ENCODE measurements at regions not wholly inside any gene's neighbourhood (a gene's known extent, or its start where the extent isn't known, plus 50 kb on each side); places are given as distances from the start of the nearest gene placed in this dataset.
"Not testable (repeated sequence)": the region's sequence is repeated elsewhere in the genome, so short reads cannot be mapped to it uniquely, and the experiment has no call there.

- Mint-ChIP-seq H3K4me1 (no peaks in the 10 kb centered on the region), H3K9me3 (ENCODE audit: insufficient read depth) (peaks cover 19% of the 10 kb centered on the region), H3K27me3 (peaks cover 6% of the 10 kb centered on the region), H3K27ac (no peak overlapping the region), H3K4me3 (no peak overlapping the region)
- WGBS (ENCODE audit: insufficient coverage) = no CpG with 5 or more reads among the region's 6 CpGs
- H4K20me1 ChIP-seq (ENCODE audit: control insufficient read depth, insufficient read depth, low read length, poor library complexity, severe bottlenecking) = no peaks in the 10 kb centered on the region
- no peaks in the 10 kb centered on the region for H3K27me3 ChIP-seq (replicated peaks in 1 of 4; ENCODE audit: control extremely low read depth in 1 of 4, control insufficient read depth in 3 of 4, insufficient read depth in 4 of 4, low read length in 3 of 4)
- TF ChIP-seq EZH2 (IDR thresholded peaks at IDR 0.05; ENCODE audit: borderline replicate concordance, insufficient read depth, low read depth, low read length, poor library complexity, severe bottlenecking) (no peak), CTCF (IDR thresholded peaks at IDR 0.05) (no peak)
- H3K27ac ChIP-seq (ENCODE audit: low read length in 2 of 2) = no peak overlapping the region
- no peak overlapping the region for H2AFZ ChIP-seq (ENCODE audit: insufficient read depth, low read depth, low read length, poor library complexity, severe bottlenecking)
- ChIA-PET POLR2A (no interaction called here), CTCF (interaction anchor here (1.4 kb wide), 1 partner anchor 9 kb away, joined by 3 read pairs; no protein-coding TSS in a partner anchor)
- no peak overlapping the region for H3K4me2 ChIP-seq (replicated peaks; ENCODE audit: low read depth, low read length, poor library complexity, severe bottlenecking)
- intact Hi-C loops (cut with micrococcal nuclease) = no loop called here
- H3K9me3 ChIP-seq (ENCODE audit: control extremely low read depth in 1 of 3, control insufficient read depth in 2 of 3, insufficient read depth in 1 of 3, low read length in 2 of 3) = peaks cover 1 to 13% (median 7%) of the 10 kb centered on the region in 3 donors
- ATAC-seq (ENCODE audit: low read depth) (no peak), DNase-seq (no peak)
- no peak overlapping the region for H3K9ac ChIP-seq (ENCODE audit: low read length)
- no peaks in the 10 kb centered on the region for H3K36me3 ChIP-seq (replicated peaks in 1 of 2; ENCODE audit: control extremely low read depth in 1 of 2, control insufficient read depth in 1 of 2, extremely low read depth in 1 of 2, insufficient read depth in 2 of 2, low read length in 1 of 2)
- H3K79me2 ChIP-seq (ENCODE audit: control insufficient read depth, insufficient read depth, low read length) = no peaks in the 10 kb centered on the region
- no peak overlapping the region for H3K4me3 ChIP-seq (ENCODE audit: control extremely low read depth in 1 of 5, extremely low read depth in 1 of 5, insufficient read depth in 1 of 5, low read depth in 2 of 5, low read length in 4 of 5)
- H3K4me1 ChIP-seq (ENCODE audit: control insufficient read depth in 2 of 2, insufficient read depth in 2 of 2, low read length in 2 of 2) = no peaks in the 10 kb centered on the region
Observed at GRCh38 chr11:130677486-130678153, 229.2 kb downstream of the ADAMTS15 start.

GRCh38 chr11:130679247-130679646, 230.8 kb downstream of the ADAMTS15 start:
- H3K9me3 ChIP-seq (ENCODE audit: control extremely low read depth in 1 of 3, control insufficient read depth in 2 of 3, insufficient read depth in 1 of 3, low read length in 2 of 3) = peaks cover 1 to 13% (median 7%) of the 10 kb centered on the region in 3 donors
- H3K79me2 ChIP-seq (ENCODE audit: control insufficient read depth, insufficient read depth, low read length) = no peaks in the 10 kb centered on the region
- Mint-ChIP-seq H3K27me3 (peaks cover 6% of the 10 kb centered on the region), H3K4me3 (no peak overlapping the region), H3K27ac (no peak overlapping the region), H3K9me3 (ENCODE audit: insufficient read depth) (peaks cover 19% of the 10 kb centered on the region), H3K4me1 (no peaks in the 10 kb centered on the region)
- H3K27me3 ChIP-seq (replicated peaks in 1 of 4; ENCODE audit: control extremely low read depth in 1 of 4, control insufficient read depth in 3 of 4, insufficient read depth in 4 of 4, low read length in 3 of 4) = no peaks in the 10 kb centered on the region
- no peak overlapping the region for H3K27ac ChIP-seq (ENCODE audit: low read length in 2 of 2)
- H3K4me1 ChIP-seq (ENCODE audit: control insufficient read depth in 2 of 2, insufficient read depth in 2 of 2, low read length in 2 of 2) = no peaks in the 10 kb centered on the region
- H3K9ac ChIP-seq (ENCODE audit: low read length) = no peak overlapping the region
- no peaks in the 10 kb centered on the region for H4K20me1 ChIP-seq (ENCODE audit: control insufficient read depth, insufficient read depth, low read length, poor library complexity, severe bottlenecking)
- H3K4me3 ChIP-seq (ENCODE audit: control extremely low read depth in 1 of 5, extremely low read depth in 1 of 5, insufficient read depth in 1 of 5, low read depth in 2 of 5, low read length in 4 of 5) = no peak overlapping the region
- intact Hi-C loops (cut with micrococcal nuclease) = no loop called here
- CTCF ChIA-PET = interaction anchor here (1.4 kb wide), 1 partner anchor 11 kb away, joined by 3 read pairs; no protein-coding TSS in a partner anchor
- H2AFZ ChIP-seq (ENCODE audit: insufficient read depth, low read depth, low read length, poor library complexity, severe bottlenecking) = no peak overlapping the region
- no peak for TF ChIP-seq CTCF (IDR thresholded peaks at IDR 0.05)
- no peak overlapping the region for H3K4me2 ChIP-seq (replicated peaks; ENCODE audit: low read depth, low read length, poor library complexity, severe bottlenecking)
- WGBS (ENCODE audit: insufficient coverage) = 71% methylated on average over 1 of the region's 4 CpGs
- POLR2A ChIA-PET = no interaction called here
- H3K36me3 ChIP-seq (replicated peaks in 1 of 2; ENCODE audit: control extremely low read depth in 1 of 2, control insufficient read depth in 1 of 2, extremely low read depth in 1 of 2, insufficient read depth in 2 of 2, low read length in 1 of 2) = no peaks in the 10 kb centered on the region
- ATAC-seq (ENCODE audit: low read depth) (no peak), DNase-seq (no peak)

- H3K27me3 Mint-ChIP-seq; H4K20me1 ChIP-seq (ENCODE audit: control insufficient read depth, insufficient read depth, low read length, poor library complexity, severe bottlenecking); H3K9ac ChIP-seq (ENCODE audit: low read length); intact Hi-C loops (cut with micrococcal nuclease); H3K4me1 ChIP-seq (ENCODE audit: control insufficient read depth in 2 of 2, insufficient read depth in 2 of 2, low read length in 2 of 2); POLR2A ChIA-PET; H3K27me3 ChIP-seq (replicated peaks in 1 of 4; ENCODE audit: control extremely low read depth in 1 of 4, control insufficient read depth in 3 of 4, insufficient read depth in 4 of 4, low read length in 3 of 4); H3K4me3 ChIP-seq (ENCODE audit: control extremely low read depth in 1 of 5, extremely low read depth in 1 of 5, insufficient read depth in 1 of 5, low read depth in 2 of 5, low read length in 4 of 5); H3K36me3 ChIP-seq (replicated peaks in 1 of 2; ENCODE audit: control extremely low read depth in 1 of 2, control insufficient read depth in 1 of 2, extremely low read depth in 1 of 2, insufficient read depth in 2 of 2, low read length in 1 of 2); H3K4me3 Mint-ChIP-seq; CTCF ChIA-PET; H3K4me1 Mint-ChIP-seq; H2AFZ ChIP-seq (ENCODE audit: insufficient read depth, low read depth, low read length, poor library complexity, severe bottlenecking); DNase-seq; H3K4me2 ChIP-seq (replicated peaks; ENCODE audit: low read depth, low read length, poor library complexity, severe bottlenecking); H3K27ac Mint-ChIP-seq; H3K27ac ChIP-seq (ENCODE audit: low read length in 2 of 2); H3K79me2 ChIP-seq (ENCODE audit: control insufficient read depth, insufficient read depth, low read length); ATAC-seq (ENCODE audit: low read depth): not testable (repeated sequence)
- peaks cover 1 to 13% (median 4%) of the 10 kb centered on the region in 3 donors for H3K9me3 ChIP-seq (ENCODE audit: control extremely low read depth in 1 of 3, control insufficient read depth in 2 of 3, insufficient read depth in 1 of 3, low read length in 2 of 3)
- WGBS (ENCODE audit: insufficient coverage) = 33% methylated on average over 1 of the region's 2 CpGs
- peaks cover 19% of the 10 kb centered on the region for H3K9me3 Mint-ChIP-seq (ENCODE audit: insufficient read depth)
Observed at GRCh38 chr11:130682471-130682870, 233.8 kb downstream of the SNX19 start.

All from B cell (primary cell).